Smooth muscle cell (in vitro differentiated cells): ENCODE measurements at regions not wholly inside any gene's neighbourhood (a gene's known extent, or its start where the extent isn't known, plus 50 kb on each side); places are given as distances from the start of the nearest gene placed in this dataset.
A peak's percentile ranks its signal among the peaks of the same experiment; 100 is the strongest.

Experiments used
- DNase-seq: peaks from one replicate; lab custom pipeline; 2025; ENCODE audit not compliant: unreplicated experiment; lab: John Stamatoyannopoulos, UW
- H2AFZ ChIP-seq: fragments of 200-600 bp; sonication (generic); 2 replicates; pipeline ENCODE4 v1.6.0; 2016; ENCODE audit warnings: antibody characterized with exemption, low read depth, mild to moderate bottlenecking
- H3F3A ChIP-seq: fragments of 200-600 bp; sonication (generic); 2 replicates; pipeline ENCODE4 v1.6.0; 2017; ENCODE audit warnings: antibody characterized with exemption, low read depth
- H3K27ac ChIP-seq: fragments of 200-600 bp; sonication (generic); 2 replicates; pipeline ENCODE4 v1.5.1; 2016; ENCODE audit warnings: low read depth, mild to moderate bottlenecking
- H3K27me3 ChIP-seq: fragments of 200-600 bp; sonication (generic); 2 replicates; pipeline ENCODE4 v1.6.1; 2016; ENCODE audit warnings: low read depth, mild to moderate bottlenecking
- H3K36me3 ChIP-seq: fragments of 200-600 bp; sonication (generic); 2 replicates; pipeline ENCODE4 v1.5.1; 2016; ENCODE audit warnings: low read depth
- H3K4me1 ChIP-seq: fragments of 200-600 bp; sonication (generic); 2 replicates; pipeline ENCODE4 v1.5.1; 2016; ENCODE audit warnings: low read depth
- H3K4me2 ChIP-seq: fragments of 200-600 bp; sonication (generic); 2 replicates; pipeline ENCODE4 v1.6.0; 2016; ENCODE audit warnings: mild to moderate bottlenecking
- H3K4me3 ChIP-seq: fragments of 200-600 bp; sonication (generic); 2 replicates; pipeline ENCODE4 v1.5.1; 2016; ENCODE audit warnings: mild to moderate bottlenecking
- H3K79me2 ChIP-seq: fragments of 200-600 bp; sonication (generic); 2 replicates; pipeline ENCODE4 v1.6.0; 2016; ENCODE audit warnings: low read depth, mild to moderate bottlenecking
- H3K9ac ChIP-seq: fragments of 200-600 bp; sonication (generic); 2 replicates; pipeline ENCODE4 v1.6.0; 2016; ENCODE audit warnings: low read depth
- H3K9me3 ChIP-seq: fragments of 200-600 bp; sonication (generic); replicated peaks from 2 replicates; pipeline ENCODE4 v1.5.1; 2016; ENCODE audit warnings: low read depth
- H4K20me1 ChIP-seq: fragments of 200-600 bp; sonication (generic); 2 replicates; pipeline ENCODE4 v1.6.0; 2016; ENCODE audit warnings: low read depth
- CTCF ChIP-seq: fragments of 200-600 bp; sonication (generic); IDR thresholded peaks from 2 replicates; pipeline ENCODE4 v1.5.1; 2017; ENCODE audit warnings: borderline replicate concordance, mild to moderate bottlenecking, antibody characterized with exemption; ENCODE audit not compliant: insufficient read depth, poor library complexity, severe bottlenecking
- WGBS: methylation state at CpG from one replicate; pipeline ENCODE4 v1.1.7; 2016; ENCODE audit warnings: low lambda C conversion rate; 5-methylcytosine and 5-hydroxymethylcytosine counted together

GRCh38 chr9:121556082-121556481, 56.4 kb upstream of the GGTA1 start:
- WGBS, result 95% methylated on average over 3 of the region's 3 CpGs
- TF ChIP-seq CTCF, result no peak
- Histone ChIP-seq H3K27ac (peak overlapping the region; percentile 91), H3K9ac (no peak overlapping the region), H3F3A (peaks cover 7% of the 10 kb centered on the region), H3K36me3 (no peaks in the 10 kb centered on the region), H3K79me2 (no peaks in the 10 kb centered on the region), H3K9me3 (no peaks in the 10 kb centered on the region), H3K4me1 (peaks cover 25% of the 10 kb centered on the region), H3K4me3 (no peak overlapping the region), H3K4me2 (no peak overlapping the region), H4K20me1 (no peaks in the 10 kb centered on the region), H2AFZ (no peak overlapping the region), H3K27me3 (no peaks in the 10 kb centered on the region)
- DNase-seq, result no peak

- Histone ChIP-seq H3K79me2 (no peaks in the 10 kb centered on the region), H2AFZ (no peak overlapping the region), H3K4me2 (no peak overlapping the region), H3K9ac (no peak overlapping the region), H3K4me1 (peaks cover 25% of the 10 kb centered on the region), H3K27me3 (no peaks in the 10 kb centered on the region), H4K20me1 (no peaks in the 10 kb centered on the region), H3F3A (peaks cover 7% of the 10 kb centered on the region), H3K9me3 (no peaks in the 10 kb centered on the region), H3K4me3 (no peak overlapping the region), H3K36me3 (no peaks in the 10 kb centered on the region), H3K27ac (peak overlapping the region; percentile 91)
- DNase-seq, result no peak
- TF ChIP-seq CTCF, result no peak
- WGBS, result 12% methylated on average over 5 of the region's 5 CpGs
Observed at GRCh38 chr9:121556580-121556979, 56.9 kb upstream of the GGTA1 start.

- Histone ChIP-seq H3K9ac (peak overlapping the region; percentile 49), H3K27ac (peak overlapping the region; percentile 91), H4K20me1 (no peaks in the 10 kb centered on the region), H3K4me1 (peaks cover 25% of the 10 kb centered on the region), H3K4me2 (peak overlapping the region; percentile 35), H3K9me3 (no peaks in the 10 kb centered on the region), H2AFZ (no peak overlapping the region), H3K4me3 (no peak overlapping the region), H3K36me3 (no peaks in the 10 kb centered on the region), H3K27me3 (no peaks in the 10 kb centered on the region), H3K79me2 (no peaks in the 10 kb centered on the region), H3F3A (peaks cover 7% of the 10 kb centered on the region)
- WGBS, result 5% methylated on average over 15 of the region's 15 CpGs
- TF ChIP-seq CTCF, result no peak
- DNase-seq, result peak; percentile 32
Observed at GRCh38 chr9:121557581-121558447, 58.2 kb upstream of the GGTA1 start.

GRCh38 chr9:121558473-121558872, 58.8 kb upstream of the GGTA1 start:
- Histone ChIP-seq H2AFZ (no peak overlapping the region), H3K9me3 (no peaks in the 10 kb centered on the region), H4K20me1 (no peaks in the 10 kb centered on the region), H3K27ac (peak overlapping the region; percentile 91), H3K27me3 (no peaks in the 10 kb centered on the region), H3K36me3 (no peaks in the 10 kb centered on the region), H3K9ac (no peak overlapping the region), H3K4me2 (peak overlapping the region; percentile 35), H3K4me3 (no peak overlapping the region), H3F3A (peaks cover 7% of the 10 kb centered on the region), H3K4me1 (peaks cover 25% of the 10 kb centered on the region), H3K79me2 (no peaks in the 10 kb centered on the region)
- no peak for TF ChIP-seq CTCF
- 76% methylated on average over 7 of the region's 7 CpGs for WGBS
- DNase-seq, result no peak
